SK-N-SH treated with all-trans-retinoic acid at 6 μM for 48 hours (cell line): ENCODE measurements at regions not wholly inside any gene's neighbourhood (a gene's known extent, or its start where the extent isn't known, plus 50 kb on each side); places are given as distances from the start of the nearest gene placed in this dataset.

Experiments
- ATAC-seq: fragments of 200-7000 bp; cut with Tn5 transposase; 3 replicates; pipeline ENCODE4 v1.9.1; 2020; ENCODE audit warnings: mild to moderate bottlenecking, moderate library complexity
- ARNTL ChIP-seq: fragments of 450-650 bp; formaldehyde crosslinking; IDR thresholded peaks from 2 replicates; pipeline ENCODE4 v1.5.0; 2020; ENCODE audit warnings: low read depth, mild to moderate bottlenecking, moderate library complexity, borderline replicate concordance
- BACH2 ChIP-seq: fragments of 250-450 bp; sonication (Bioruptor Pico); IDR thresholded peaks from 2 replicates; pipeline ENCODE4 v1.9.0; 2021; ENCODE audit warnings: mild to moderate bottlenecking, borderline replicate concordance
- CSRNP3 ChIP-seq: fragments of 250-450 bp; sonication (Bioruptor Pico); IDR thresholded peaks from 2 replicates; pipeline ENCODE4 v1.5.1; 2021; ENCODE audit warnings: mild to moderate bottlenecking, moderate library complexity
- ESRRG ChIP-seq: fragments of 250-450 bp; sonication (Bioruptor Pico); IDR thresholded peaks from 2 replicates; pipeline ENCODE4 v1.6.1; 2021; ENCODE audit warnings: mild to moderate bottlenecking
- GLIS3 ChIP-seq: fragments of 250-450 bp; sonication (Bioruptor Pico); IDR thresholded peaks from 2 replicates; pipeline ENCODE4 v1.5.0; 2020; ENCODE audit warnings: mild to moderate bottlenecking, moderate library complexity
- ISL1 ChIP-seq: fragments of 250-450 bp; sonication (Bioruptor Pico); IDR thresholded peaks from 2 replicates; pipeline ENCODE4 v2.1.2; 2022; ENCODE audit warnings: mild to moderate bottlenecking, moderate library complexity
- OSR1 ChIP-seq: fragments of 250-450 bp; sonication (Bioruptor Pico); IDR thresholded peaks from 2 replicates; pipeline ENCODE4 v1.8.0; 2022; ENCODE audit warnings: moderate library complexity, mild to moderate bottlenecking, inconsistent platforms
- PPARA ChIP-seq: fragments of 250-450 bp; sonication (Bioruptor Pico); IDR thresholded peaks from 2 replicates; pipeline ENCODE4 v1.5.0; 2020; ENCODE audit warnings: mild to moderate bottlenecking, borderline replicate concordance
- RARB ChIP-seq: fragments of 250-450 bp; sonication (Bioruptor Pico); IDR thresholded peaks from 2 replicates; pipeline ENCODE4 v1.8.0; 2021; ENCODE audit warnings: mild to moderate bottlenecking, moderate library complexity
- SNAI2 ChIP-seq: fragments of 250-450 bp; sonication (Bioruptor Pico); IDR thresholded peaks from 2 replicates; pipeline ENCODE4 v1.5.0; 2020; ENCODE audit warnings: mild to moderate bottlenecking, moderate library complexity
- TCF4 ChIP-seq: fragments of 250-450 bp; sonication (Bioruptor Pico); IDR thresholded peaks from 2 replicates; pipeline ENCODE4 v1.8.0; 2021; ENCODE audit warnings: mild to moderate bottlenecking, moderate library complexity, borderline replicate concordance
- TOX ChIP-seq: fragments of 250-450 bp; sonication (Bioruptor Pico); IDR thresholded peaks from 2 replicates; pipeline ENCODE4 v1.8.0; 2021; ENCODE audit warnings: mild to moderate bottlenecking, moderate library complexity, borderline replicate concordance
- ZC3H10 ChIP-seq: fragments of 250-450 bp; sonication (Bioruptor Pico); IDR thresholded peaks from 2 replicates; pipeline ENCODE4 v1.5.1; 2021; ENCODE audit warnings: mild to moderate bottlenecking, moderate library complexity
- ZFP30 ChIP-seq: fragments of 450-650 bp; formaldehyde crosslinking; IDR thresholded peaks from 2 replicates; pipeline ENCODE4 v1.5.0; 2022; ENCODE audit warnings: mild to moderate bottlenecking, moderate library complexity
- ZNF565 ChIP-seq: fragments of 450-650 bp; formaldehyde crosslinking; conservative IDR thresholded peaks from 2 replicates; pipeline ENCODE4 v1.5.0; 2020; ENCODE audit warnings: low read depth, mild to moderate bottlenecking, moderate library complexity
- ZNF70 ChIP-seq: fragments of 450-650 bp; formaldehyde crosslinking; IDR thresholded peaks from 2 replicates; pipeline ENCODE4 v1.5.0; 2020; ENCODE audit warnings: mild to moderate bottlenecking, moderate library complexity
- ZNF8 ChIP-seq: fragments of 450-650 bp; formaldehyde crosslinking; IDR thresholded peaks from 2 replicates; pipeline ENCODE4 v1.5.0; 2020; ENCODE audit warnings: mild to moderate bottlenecking, moderate library complexity
- TF ChIP-seq, protein P1 (sequence below): fragments of 250-450 bp; sonication (Bioruptor Pico); IDR thresholded peaks from 2 replicates; pipeline ENCODE4 v1.5.1; 2020; ENCODE audit warnings: low read depth, mild to moderate bottlenecking, moderate library complexity
- TF ChIP-seq, protein P2 (sequence below): fragments of 250-450 bp; sonication (Bioruptor Pico); IDR thresholded peaks from 2 replicates; pipeline ENCODE4 v1.5.0; 2020; ENCODE audit warnings: mild to moderate bottlenecking, moderate library complexity
- TF ChIP-seq, protein P3 (sequence below): fragments of 250-450 bp; sonication (Bioruptor Pico); IDR thresholded peaks from 2 replicates; pipeline ENCODE4 v1.8.0; 2021; ENCODE audit warnings: low read depth, mild to moderate bottlenecking, moderate library complexity, borderline replicate concordance

DNA sequence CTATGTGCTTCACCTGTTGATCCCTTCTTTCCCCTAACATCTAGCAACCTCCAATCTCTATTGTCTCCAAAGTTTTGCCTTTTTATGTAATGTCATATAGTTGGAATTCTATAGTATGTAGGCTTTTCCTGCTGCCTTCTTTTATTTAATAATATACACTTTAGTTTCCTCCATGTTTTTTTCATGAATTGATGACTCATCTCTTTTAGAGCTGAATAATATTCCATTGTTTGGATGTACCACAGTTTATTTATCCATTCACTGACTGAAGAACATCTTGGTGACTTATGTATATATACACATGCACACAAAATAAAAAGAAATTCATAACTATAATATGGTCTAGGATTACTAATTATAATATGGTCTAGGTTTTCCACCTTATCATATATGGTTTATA, 1314.2 kb downstream of the OTOL1 start (continued):
- no peak for TF ChIP-seq OSR1
- TF ChIP-seq, all 23 proteins: peak for 0

- TF ChIP-seq ZFP30 (CRISPR knock-in tag), result no peak
- no peak for TF ChIP-seq TOX (CRISPR knock-in tag)
- no peak for ATAC-seq
Observed at GRCh38 chr3:162842549-162843216, 1346.1 kb downstream of the OTOL1 start.

- TF ChIP-seq GLIS3 (CRISPR knock-in tag) (no peak), OSR1 (no peak), ZNF8 (CRISPR knock-in tag) (no peak), RARB (CRISPR knock-in tag) (no peak), ZNF70 (CRISPR knock-in tag) (no peak), ARNTL (CRISPR knock-in tag) (no peak), SNAI2 (CRISPR knock-in tag) (no peak), ZC3H10 (CRISPR knock-in tag) (no peak), ESRRG (CRISPR knock-in tag) (no peak), PPARA (CRISPR knock-in tag) (no peak), CSRNP3 (CRISPR knock-in tag) (no peak), TCF4 (no peak), ISL1 (no peak), ZNF565 (CRISPR knock-in tag) (no peak)
- TF ChIP-seq, protein P1, sequence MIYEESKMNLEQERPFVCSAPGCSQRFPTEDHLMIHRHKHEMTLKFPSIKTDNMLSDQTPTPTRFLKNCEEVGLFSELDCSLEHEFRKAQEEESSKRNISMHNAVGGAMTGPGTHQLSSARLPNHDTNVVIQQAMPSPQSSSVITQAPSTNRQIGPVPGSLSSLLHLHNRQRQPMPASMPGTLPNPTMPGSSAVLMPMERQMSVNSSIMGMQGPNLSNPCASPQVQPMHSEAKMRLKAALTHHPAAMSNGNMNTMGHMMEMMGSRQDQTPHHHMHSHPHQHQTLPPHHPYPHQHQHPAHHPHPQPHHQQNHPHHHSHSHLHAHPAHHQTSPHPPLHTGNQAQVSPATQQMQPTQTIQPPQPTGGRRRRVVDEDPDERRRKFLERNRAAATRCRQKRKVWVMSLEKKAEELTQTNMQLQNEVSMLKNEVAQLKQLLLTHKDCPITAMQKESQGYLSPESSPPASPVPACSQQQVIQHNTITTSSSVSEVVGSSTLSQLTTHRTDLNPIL (CRISPR knock-in tag), result no peak
- TF ChIP-seq, protein P2, sequence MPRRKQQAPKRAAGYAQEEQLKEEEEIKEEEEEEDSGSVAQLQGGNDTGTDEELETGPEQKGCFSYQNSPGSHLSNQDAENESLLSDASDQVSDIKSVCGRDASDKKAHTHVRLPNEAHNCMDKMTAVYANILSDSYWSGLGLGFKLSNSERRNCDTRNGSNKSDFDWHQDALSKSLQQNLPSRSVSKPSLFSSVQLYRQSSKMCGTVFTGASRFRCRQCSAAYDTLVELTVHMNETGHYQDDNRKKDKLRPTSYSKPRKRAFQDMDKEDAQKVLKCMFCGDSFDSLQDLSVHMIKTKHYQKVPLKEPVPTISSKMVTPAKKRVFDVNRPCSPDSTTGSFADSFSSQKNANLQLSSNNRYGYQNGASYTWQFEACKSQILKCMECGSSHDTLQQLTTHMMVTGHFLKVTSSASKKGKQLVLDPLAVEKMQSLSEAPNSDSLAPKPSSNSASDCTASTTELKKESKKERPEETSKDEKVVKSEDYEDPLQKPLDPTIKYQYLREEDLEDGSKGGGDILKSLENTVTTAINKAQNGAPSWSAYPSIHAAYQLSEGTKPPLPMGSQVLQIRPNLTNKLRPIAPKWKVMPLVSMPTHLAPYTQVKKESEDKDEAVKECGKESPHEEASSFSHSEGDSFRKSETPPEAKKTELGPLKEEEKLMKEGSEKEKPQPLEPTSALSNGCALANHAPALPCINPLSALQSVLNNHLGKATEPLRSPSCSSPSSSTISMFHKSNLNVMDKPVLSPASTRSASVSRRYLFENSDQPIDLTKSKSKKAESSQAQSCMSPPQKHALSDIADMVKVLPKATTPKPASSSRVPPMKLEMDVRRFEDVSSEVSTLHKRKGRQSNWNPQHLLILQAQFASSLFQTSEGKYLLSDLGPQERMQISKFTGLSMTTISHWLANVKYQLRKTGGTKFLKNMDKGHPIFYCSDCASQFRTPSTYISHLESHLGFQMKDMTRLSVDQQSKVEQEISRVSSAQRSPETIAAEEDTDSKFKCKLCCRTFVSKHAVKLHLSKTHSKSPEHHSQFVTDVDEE, result no peak
- TF ChIP-seq, protein P3, sequence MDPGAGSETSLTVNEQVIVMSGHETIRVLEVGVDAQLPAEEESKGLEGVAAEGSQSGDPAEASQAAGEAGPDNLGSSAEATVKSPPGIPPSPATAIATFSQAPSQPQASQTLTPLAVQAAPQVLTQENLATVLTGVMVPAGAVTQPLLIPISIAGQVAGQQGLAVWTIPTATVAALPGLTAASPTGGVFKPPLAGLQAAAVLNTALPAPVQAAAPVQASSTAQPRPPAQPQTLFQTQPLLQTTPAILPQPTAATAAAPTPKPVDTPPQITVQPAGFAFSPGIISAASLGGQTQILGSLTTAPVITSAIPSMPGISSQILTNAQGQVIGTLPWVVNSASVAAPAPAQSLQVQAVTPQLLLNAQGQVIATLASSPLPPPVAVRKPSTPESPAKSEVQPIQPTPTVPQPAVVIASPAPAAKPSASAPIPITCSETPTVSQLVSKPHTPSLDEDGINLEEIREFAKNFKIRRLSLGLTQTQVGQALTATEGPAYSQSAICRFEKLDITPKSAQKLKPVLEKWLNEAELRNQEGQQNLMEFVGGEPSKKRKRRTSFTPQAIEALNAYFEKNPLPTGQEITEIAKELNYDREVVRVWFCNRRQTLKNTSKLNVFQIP (CRISPR knock-in tag), result no peak
- no peak for ATAC-seq
Observed at GRCh38 chr3:162845918-162846317, 1349.3 kb downstream of the OTOL1 start.

GRCh38 chr3:162847511-162847910, 1350.9 kb downstream of the OTOL1 start:
- ATAC-seq, result no peak
- TF ChIP-seq, protein P3 (CRISPR knock-in tag), result no peak
- no peak for TF ChIP-seq ZC3H10 (CRISPR knock-in tag)
- TF ChIP-seq, protein P2, result no peak
- TF ChIP-seq RARB (CRISPR knock-in tag), result no peak
- TF ChIP-seq CSRNP3 (CRISPR knock-in tag), result no peak
- TF ChIP-seq ZNF565 (CRISPR knock-in tag), result no peak
- TF ChIP-seq, protein P1 (CRISPR knock-in tag), result no peak
- TF ChIP-seq BACH2, result no peak
- no peak for TF ChIP-seq ZNF70 (CRISPR knock-in tag)
